ENCODE measurements at regions not wholly inside any gene's neighbourhood (a gene's known extent, or its start where the extent isn't known, plus 50 kb on each side); places are given as distances from the start of the nearest gene placed in this dataset.

DNA sequence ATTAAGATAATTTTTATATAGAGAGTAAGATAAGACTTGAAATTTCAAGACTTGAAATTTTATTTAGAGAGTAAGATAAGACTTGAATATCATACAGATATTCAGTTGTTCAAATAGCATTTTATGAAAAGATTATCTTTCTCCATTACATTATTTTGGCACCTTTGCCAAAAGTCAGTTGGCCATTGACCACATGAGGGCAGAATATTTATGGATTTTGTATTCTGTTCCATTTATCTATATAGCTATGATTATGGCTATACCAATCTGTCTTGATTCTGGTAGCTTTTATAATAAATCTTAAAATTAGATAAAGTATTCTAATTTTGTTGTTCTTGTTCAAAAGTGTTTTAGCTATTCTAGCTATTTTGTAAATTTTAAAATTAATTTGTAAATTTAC is 537.9 kb upstream of the GJE1 start:
- DNase-seq (ENCODE audit: low spot score): no peak
- TF ChIP-seq, protein P1, sequence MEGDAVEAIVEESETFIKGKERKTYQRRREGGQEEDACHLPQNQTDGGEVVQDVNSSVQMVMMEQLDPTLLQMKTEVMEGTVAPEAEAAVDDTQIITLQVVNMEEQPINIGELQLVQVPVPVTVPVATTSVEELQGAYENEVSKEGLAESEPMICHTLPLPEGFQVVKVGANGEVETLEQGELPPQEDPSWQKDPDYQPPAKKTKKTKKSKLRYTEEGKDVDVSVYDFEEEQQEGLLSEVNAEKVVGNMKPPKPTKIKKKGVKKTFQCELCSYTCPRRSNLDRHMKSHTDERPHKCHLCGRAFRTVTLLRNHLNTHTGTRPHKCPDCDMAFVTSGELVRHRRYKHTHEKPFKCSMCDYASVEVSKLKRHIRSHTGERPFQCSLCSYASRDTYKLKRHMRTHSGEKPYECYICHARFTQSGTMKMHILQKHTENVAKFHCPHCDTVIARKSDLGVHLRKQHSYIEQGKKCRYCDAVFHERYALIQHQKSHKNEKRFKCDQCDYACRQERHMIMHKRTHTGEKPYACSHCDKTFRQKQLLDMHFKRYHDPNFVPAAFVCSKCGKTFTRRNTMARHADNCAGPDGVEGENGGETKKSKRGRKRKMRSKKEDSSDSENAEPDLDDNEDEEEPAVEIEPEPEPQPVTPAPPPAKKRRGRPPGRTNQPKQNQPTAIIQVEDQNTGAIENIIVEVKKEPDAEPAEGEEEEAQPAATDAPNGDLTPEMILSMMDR (IDR thresholded peaks at IDR 0.05): no peak
- no peak for ATAC-seq (ENCODE audit: low FRiP score)

DNA sequence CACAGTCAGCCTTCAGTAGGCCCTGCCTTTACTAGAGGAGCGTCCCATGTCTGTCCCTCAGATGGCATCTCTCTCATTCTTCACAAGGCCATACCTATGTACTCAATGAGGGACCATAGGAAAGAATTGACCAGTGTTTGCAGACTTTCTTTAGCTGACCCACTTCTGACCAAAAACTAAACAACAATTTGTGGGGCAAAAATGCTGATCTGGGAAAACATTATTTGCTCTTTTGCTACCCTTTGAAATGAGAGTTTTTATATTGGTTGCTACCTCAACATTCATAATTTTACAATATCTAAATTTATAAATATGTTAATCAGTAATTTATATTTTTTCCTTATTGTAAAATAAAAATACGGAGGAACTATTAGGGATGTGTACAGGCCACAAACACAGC is 539.4 kb upstream of the GJE1 start:
- ATAC-seq (ENCODE audit: low FRiP score) (no peak), DNase-seq (ENCODE audit: low spot score) (no peak)
- TF ChIP-seq, protein P1 (IDR thresholded peaks at IDR 0.05): no peak

DNA sequence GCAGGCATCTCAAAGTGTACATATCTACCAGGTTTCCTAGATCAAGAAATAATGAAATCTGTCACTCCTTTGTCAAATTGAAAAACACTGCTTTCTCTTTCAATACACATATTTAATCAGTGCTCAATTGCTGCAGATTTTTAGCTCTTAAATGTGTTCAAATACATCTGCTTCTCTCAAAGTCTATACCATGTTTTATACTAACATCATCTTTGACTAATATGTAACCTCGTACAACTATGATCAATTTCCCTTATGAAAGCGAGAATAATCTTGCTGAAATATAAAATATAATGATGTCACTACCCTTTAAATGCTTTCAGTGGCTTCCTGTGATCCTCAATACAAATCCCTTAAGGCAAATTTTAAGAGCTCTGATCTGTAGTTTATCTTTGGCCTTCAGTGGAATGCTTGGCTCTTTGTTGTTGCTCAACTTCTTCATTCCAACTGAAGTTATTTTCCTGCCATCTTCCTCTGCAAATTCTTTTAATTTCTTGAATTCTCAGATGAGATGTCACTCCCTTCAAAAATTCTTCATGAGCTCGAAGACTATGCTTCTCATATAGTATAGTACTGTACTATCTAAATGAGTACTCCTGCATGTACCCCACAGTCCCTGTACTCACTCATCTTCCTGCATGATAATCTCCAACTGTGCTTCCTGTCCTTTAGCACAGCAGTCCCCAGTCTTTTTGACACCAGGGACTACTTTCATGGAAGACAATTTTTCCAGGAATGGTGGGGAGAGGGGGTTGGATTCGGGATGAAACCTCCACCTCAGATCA is 545.1 kb upstream of the GJE1 start:
- TF ChIP-seq, protein P1 (IDR thresholded peaks at IDR 0.05): no peak
- ATAC-seq (ENCODE audit: low FRiP score): no peak

DNA sequence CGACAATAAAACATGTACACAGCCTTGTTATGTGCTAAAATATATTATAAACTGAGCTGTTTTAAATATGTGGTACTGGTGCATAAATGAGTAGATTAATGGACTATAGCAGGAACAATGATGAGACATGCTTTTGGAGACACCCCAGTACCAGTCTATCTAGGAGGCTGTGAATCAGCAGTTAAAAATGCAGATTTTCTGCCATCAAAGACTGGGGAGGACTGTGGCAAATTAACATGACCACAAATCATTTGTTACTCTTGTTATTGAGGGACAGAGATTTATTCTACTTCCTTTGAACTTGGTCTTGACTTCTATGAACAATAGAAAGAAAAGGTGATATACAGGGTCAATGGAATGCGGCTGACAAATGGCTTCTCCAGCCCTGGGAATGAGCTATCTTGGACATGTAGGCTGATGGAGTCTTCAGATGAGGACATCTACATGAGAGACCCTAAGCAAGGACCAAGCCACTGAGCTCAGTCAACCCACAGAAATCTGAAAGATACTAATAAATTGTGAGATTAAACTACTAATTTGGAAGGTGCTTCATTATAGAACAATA is 551.7 kb upstream of the GJE1 start:
- DNase-seq (ENCODE audit: low spot score): no peak
- TF ChIP-seq, protein P1 (IDR thresholded peaks at IDR 0.05): no peak
- no peak for ATAC-seq (ENCODE audit: low FRiP score)

More for the DNA sequence above, 545.1 kb upstream of the GJE1 start:
- DNase-seq (ENCODE audit: low spot score): no peak

DNA sequence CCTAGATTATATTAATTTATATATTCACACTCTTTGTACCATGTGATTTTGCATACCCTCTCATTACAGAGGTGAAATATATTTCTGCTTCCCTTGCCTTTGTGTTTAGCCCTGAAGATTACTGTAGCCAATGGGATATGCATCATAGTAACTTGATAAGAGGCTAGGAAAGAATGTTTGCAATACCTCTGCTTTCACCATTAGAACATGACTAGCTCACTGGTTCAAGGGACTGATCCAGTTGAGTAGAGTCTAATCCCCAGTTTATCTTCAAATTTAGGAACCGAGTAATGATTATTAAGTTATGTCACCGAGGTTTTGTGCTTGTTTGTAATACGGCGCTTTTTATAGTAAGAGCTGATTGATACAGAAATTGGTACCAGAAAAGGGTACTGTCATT is 552.6 kb upstream of the GJE1 start:
- TF ChIP-seq, protein P1 (IDR thresholded peaks at IDR 0.05): no peak
- DNase-seq (ENCODE audit: low spot score) (no peak), ATAC-seq (ENCODE audit: low FRiP score) (no peak)

DNA sequence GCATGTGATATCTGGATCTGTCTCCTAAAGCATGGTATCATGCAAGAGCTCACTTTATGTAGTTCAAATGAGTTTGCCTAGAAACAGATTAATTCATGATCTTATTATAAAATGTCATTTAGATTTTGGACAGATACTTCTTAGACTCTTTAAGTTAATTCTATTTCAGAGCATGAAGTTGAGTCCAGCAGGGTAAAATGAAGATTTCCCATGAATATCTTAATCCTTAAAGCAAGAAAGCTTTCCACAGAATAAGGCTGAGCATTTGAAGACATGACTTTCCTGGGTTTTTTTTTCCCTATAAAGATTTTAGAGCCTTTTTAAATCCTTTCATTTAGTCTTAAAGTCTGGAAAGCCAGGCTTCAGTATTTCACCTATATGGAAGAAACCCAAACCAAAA is 556.0 kb upstream of the GJE1 start:
- TF ChIP-seq, protein P1 (IDR thresholded peaks at IDR 0.05): no peak
- DNase-seq (ENCODE audit: low spot score): no peak
- no peak for ATAC-seq (ENCODE audit: low FRiP score)
